GM19395 (cell line): ENCODE measurements at regions not wholly inside any gene's neighbourhood (a gene's known extent, or its start where the extent isn't known, plus 50 kb on each side); places are given as distances from the start of the nearest gene placed in this dataset.
"Not testable (repeated sequence)": the region's sequence is repeated elsewhere in the genome, so short reads cannot be mapped to it uniquely, and the experiment has no call there.

Experiments used
- ATAC-seq: cut with Tn5 transposase; IDR thresholded peaks from one replicate; pipeline ENCODE4 v1.9.1; 2021; ENCODE audit warnings: mild to moderate bottlenecking, moderate library complexity; ENCODE audit not compliant: unreplicated experiment

DNA sequence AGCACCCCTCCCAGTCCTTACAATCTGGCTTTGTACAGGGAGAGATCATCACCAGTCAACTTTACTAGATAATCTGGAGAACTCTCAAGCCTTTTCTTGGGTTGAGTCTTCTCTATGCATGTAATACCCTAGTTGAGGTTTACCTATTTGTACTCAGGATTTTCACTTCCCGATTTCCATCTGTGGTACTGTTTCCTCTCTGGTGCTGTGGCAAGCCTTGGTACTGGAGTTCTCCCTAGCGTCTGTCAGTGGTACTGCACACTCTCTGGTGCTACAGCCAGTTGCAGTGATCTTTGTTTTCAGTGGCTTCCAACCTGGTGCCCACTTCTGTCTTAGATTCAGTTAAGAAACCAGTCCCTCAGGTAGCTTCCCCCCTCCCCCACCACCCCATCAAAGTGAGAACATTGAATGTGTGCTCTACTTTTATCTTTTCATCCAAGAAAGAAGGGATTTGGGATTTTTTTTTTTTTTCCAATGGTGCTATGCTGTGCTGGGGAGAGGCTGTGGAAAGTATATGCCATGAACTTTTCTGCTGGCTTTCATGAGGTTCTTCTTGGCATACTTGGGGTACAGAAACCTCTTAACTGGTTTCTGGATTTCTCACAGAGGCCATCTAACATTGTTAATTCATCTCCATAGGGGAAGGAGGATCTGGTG lies 69.4 kb upstream of the EVL start:
- peak; percentile 100 for ATAC-seq

DNA sequence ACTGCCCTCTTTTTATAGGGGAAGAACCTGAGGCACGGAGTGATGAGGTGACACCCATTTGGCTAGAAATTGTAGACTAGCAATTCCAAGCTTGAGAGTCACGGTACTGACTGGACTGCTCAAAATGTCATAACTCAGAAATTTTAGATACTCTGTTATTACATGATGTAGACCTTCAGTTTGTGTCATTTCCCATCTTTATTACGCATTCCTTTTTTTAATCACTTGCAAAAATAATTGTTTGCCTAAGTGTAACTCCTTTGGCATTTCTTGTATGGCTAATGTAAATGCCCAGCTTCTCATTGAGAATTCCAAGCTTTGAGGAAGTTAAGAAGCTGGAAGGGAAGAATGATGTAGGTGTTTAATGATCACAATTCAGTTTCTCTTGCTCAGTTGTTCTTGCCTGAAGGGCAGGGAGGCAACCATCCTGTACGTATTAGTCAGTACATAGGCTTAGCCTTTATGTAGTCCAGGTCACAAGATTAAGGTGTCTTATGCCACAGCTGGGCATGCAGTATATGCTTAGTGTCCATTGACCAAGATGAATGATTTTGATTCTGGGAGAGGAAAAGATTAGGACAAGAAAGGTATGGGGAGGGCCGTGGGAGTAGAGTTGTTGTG lies 68.2 kb upstream of the EVL start:
- no peak for ATAC-seq

GRCh38 chr14:100000398-100000797 lies 64.8 kb upstream of the EVL start:
- not testable (repeated sequence) for ATAC-seq

GRCh38 chr14:100004392-100004791 lies 60.8 kb upstream of the EVL start:
- ATAC-seq, result no peak

DNA sequence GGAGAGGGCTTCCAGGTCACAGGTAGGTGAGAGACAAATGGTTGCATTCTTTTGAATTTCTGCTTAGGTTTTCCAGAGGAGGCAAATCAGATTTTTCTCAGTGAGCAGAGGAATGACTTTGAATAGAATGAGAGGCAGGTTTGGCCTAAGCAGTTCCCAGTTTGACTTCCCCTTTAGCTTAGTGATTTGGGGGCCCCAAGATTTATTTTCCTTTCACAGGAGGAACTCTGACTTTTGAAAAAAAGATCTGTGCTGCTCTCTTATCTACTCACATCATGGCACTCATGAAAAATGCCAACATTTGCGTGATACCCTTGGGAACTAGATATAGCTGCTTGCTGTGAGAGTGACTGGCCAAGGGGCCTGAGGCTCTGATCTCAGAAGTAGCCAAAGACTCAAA lies 58.0 kb upstream of the EVL start:
- no peak for ATAC-seq

- ATAC-seq, result not testable (repeated sequence)
Measured at GRCh38 chr14:100009802-100010201, 55.4 kb upstream of the EVL start.

DNA sequence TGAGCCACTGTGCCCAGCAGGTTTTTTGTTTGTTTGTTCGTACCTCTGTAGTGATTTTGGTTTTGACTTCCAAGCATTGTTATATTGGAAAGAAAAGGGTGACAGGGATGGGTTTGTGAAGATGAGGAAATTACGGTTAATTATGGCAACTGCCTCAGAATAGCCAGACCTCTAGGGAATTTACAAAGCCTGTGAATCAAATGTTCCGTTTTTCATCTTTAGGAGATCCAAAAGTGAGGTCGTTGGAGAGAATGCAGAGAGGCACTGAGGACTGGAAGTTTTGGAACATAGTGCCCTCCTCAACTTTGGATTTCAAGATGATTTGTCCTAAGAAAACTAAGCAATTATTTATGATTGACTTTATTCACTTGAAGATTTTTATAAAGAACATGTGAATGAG lies 54.5 kb upstream of the EVL start:
- no peak for ATAC-seq

- ATAC-seq, result no peak
Measured at GRCh38 chr14:100011628-100012325, 53.4 kb upstream of the EVL start.

GRCh38 chr14:100012478-100013327 lies 52.5 kb upstream of the EVL start:
- ATAC-seq, result no peak

- peak; percentile 82 for ATAC-seq
Measured at GRCh38 chr14:100015251-100015655, 50.0 kb upstream of the EVL start.
